ENCODE measurements at regions not wholly inside any gene's neighbourhood (a gene's known extent, or its start where the extent isn't known, plus 50 kb on each side); places are given as distances from the start of the nearest gene placed in this dataset.

DNA sequence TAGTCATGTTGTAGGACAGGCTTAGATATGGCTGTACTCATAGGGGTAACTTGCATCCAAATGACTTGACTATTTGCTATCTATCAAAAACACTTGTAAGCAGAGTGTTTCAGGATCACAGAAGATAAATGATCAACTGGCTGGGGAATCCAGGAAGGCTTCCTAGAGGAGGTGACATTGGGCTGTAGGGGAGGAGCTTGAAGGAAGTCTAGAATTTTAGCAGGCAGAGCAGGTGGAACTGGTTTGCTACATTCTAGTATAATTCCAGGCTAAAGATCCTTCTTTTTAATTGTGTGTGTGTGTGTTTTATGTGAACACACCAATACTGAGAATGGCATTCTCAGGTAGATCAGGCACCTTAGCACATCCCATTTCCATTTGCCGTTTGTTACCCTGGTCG is 380.3 kb downstream of the MCTP2 start:
- TF ChIP-seq, protein P1, sequence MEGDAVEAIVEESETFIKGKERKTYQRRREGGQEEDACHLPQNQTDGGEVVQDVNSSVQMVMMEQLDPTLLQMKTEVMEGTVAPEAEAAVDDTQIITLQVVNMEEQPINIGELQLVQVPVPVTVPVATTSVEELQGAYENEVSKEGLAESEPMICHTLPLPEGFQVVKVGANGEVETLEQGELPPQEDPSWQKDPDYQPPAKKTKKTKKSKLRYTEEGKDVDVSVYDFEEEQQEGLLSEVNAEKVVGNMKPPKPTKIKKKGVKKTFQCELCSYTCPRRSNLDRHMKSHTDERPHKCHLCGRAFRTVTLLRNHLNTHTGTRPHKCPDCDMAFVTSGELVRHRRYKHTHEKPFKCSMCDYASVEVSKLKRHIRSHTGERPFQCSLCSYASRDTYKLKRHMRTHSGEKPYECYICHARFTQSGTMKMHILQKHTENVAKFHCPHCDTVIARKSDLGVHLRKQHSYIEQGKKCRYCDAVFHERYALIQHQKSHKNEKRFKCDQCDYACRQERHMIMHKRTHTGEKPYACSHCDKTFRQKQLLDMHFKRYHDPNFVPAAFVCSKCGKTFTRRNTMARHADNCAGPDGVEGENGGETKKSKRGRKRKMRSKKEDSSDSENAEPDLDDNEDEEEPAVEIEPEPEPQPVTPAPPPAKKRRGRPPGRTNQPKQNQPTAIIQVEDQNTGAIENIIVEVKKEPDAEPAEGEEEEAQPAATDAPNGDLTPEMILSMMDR (IDR thresholded peaks at IDR 0.05), result no peak
- TF ChIP-seq POLR2A (IDR thresholded peaks at IDR 0.05), result no peak

All from body of pancreas (tissue), 4 donors.